ENCODE measurements at regions not wholly inside any gene's neighbourhood (a gene's known extent, or its start where the extent isn't known, plus 50 kb on each side); places are given as distances from the start of the nearest gene placed in this dataset.
"Not testable (repeated sequence)": the region's sequence is repeated elsewhere in the genome, so short reads cannot be mapped to it uniquely, and the experiment has no call there.

DNA sequence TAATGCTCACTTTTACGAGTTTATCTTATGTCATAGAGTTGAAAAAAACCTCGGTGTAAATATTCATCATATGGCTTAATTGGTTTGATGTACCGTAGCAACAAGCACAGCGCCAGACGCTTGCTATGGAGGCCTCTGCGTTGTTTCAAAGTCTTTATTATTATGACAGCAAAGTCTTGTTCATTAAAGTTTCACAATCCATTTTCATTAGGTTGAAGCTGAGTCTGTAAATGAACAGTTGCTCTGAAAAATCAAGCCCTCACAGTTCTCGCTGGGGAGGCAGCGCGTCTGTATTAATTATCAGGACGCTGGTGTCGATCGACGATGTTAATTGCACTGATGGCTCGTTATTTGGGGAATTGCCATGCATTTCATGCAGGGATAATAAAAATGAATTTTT lies 185.6 kb downstream of the INSC start:
- DNase-seq: no peak

DNA sequence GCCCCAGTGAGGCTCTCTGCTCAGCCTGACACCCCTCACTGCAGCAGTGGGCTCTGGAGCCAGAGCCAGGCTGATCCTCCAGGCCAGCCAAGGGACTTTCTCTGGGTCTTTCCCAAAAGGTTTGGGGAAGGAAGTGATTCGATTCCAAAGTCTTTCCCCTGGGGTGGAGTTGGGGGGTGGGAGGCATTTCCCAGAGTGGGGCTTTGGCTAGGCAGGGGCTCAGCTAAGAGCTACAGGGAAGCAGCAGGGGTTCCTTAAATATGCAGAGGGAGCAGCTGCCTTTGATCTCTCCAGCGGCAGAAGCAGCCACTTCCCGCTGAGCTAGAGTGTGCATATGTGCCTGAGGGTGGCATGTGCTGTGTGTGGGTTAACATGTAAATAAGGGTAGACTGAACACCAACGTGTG lies 192.9 kb downstream of the INSC start:
- DNase-seq: no peak

DNA sequence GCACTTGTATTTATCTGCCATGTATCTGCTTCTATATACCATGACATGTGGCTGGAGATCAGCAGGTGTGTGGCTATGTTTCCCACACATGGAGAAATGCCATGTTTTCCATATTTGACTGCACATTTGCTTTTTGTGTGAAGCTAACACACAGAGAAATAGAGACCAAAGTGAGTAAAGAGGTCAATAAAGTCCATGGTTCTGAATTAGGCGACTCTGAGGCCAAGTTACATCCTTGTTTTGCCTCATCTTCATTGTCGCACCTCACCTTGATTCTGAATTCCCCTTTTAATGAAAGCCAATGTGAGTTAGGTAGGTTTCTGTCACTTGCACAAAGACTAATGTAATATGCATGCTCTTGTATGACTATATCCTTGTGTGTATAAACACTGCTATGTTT lies 194.1 kb downstream of the INSC start:
- no peak for DNase-seq

DNA sequence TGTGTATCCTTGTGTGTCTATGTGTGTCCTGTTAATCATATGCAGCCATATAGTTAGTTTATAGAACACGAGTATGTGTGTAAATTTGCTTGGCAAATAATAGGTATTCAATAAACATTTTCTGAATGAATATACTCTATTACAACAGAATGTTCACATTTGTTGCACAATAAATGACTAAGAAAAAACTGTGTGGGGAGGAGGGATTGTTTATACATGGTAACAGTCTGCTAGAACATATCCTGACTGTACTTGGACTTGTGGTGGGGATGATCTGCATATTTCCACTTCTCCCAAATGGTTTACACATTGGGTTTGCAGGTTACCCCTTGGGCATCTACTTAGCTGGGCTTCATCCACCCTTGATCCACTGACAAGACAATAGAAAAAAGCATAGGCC lies 194.6 kb downstream of the INSC start:
- DNase-seq: no peak

DNA sequence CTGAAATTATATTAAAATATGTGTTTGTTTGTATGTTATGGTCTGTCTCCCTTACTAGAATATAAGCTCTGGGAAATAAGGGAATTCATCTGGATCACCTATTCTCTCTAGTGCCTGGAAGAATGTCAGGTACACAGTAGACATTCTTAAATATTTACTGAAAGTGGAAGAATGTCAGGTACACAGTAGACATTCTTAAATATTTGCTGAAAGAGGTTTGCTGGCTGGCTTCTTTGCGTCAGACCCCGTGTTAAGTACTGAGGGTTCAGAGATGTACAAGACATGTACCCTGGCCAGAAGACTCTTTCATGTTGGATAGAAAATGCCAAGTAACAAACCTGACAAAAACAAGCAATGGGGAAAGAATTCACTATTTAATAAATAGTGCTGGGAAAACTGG lies 199.1 kb downstream of the INSC start:
- DNase-seq: no peak

DNA sequence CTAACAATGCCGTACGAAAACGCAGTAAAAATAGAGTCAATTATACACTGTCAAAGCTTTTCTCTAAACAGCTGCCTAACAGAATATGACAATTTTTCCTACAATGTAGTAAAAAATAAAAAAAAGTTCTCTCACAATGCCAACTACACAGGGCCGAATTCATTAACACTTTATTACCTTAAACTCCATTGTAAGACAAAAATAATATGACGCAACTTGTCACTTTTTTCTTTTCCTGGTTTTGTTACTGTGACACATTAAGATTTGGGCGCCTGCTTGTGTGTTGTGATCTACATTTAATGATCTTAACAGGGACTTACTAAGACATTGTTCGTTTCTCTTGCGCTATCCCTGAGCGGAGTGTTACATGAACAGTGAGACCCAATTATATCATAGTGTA lies 204.1 kb downstream of the INSC start:
- no peak for DNase-seq

DNA sequence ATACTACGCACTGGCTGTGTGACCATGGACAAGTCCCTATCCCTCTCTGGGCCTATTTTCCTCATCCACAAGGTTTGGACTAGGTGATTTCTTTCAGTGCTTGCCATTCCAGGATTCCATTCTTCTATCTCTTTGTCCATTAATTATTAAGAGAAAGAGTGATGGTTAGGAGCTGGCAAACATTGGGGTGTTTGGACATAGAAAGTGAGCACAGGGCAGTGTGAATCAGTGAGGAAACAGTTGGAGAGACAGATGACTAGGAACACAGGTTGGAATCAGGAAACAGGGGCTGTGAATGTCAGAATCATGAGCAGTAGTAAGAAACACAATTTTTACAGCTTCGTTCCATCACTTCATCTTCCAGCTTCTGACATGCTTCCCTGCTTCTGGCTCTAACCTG lies 211.8 kb downstream of the INSC start:
- no peak for DNase-seq

DNA sequence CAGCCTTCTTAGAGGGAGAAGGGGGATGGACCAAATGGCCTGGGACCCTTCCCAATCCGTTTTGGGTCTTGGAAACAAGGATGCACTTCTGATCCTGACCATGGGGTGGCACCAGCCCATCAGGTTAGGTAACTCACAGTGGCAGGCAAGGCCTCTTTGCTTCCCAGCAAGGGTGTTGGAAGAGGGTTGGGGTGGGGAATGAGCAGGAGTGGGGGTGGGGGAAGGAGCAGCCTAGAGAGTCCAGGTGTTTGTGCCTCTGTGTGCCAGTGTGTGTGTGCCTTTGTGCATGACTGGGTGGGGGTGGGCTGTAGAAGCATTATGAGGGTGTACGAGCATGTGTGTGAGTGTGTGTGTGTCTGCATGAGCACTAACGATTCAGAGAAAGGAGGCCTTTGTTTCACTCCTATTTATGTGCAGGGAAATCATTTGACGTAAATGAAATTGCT lies 213.1 kb downstream of the INSC start:
- peak; percentile 14 for DNase-seq

DNA sequence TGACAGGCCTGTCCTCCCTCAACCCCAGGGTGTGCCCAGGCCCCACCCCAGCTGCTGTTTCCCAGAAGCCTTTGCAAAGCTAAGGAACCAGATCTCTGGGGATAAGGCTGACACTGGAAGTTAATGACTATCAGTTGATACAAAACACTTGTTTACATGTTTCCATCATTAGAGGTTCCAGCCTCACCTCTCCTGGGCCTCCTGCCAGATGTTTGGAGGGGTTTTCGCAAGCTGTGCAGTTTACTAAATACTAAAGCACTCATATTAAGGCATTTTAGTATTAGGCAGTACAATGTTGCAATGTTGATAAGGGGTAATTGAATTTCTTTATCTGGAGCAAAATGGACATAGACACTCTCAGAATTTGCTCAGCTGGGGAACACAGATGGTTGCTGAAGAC lies 218.7 kb downstream of the INSC start:
- no peak for DNase-seq

DNA sequence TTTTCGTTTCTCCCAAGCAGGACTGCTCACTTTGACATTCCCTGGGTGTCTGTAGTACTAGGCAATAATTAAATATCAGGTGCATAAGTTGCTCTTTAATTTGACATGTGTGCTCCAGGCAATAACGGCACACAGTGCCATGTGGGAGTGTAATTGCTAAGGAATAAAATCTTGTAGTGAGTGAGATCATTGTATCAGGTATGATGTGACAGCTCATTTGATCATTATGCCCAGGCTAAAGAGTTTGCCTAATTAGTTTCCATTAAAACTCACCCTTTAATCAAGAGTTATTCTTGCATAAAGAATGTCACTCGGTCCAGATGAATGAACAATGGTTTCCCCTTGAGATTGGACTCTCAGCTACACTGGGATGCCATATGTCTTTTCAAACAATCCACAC lies 220.0 kb downstream of the INSC start:
- DNase-seq: no peak

DNA sequence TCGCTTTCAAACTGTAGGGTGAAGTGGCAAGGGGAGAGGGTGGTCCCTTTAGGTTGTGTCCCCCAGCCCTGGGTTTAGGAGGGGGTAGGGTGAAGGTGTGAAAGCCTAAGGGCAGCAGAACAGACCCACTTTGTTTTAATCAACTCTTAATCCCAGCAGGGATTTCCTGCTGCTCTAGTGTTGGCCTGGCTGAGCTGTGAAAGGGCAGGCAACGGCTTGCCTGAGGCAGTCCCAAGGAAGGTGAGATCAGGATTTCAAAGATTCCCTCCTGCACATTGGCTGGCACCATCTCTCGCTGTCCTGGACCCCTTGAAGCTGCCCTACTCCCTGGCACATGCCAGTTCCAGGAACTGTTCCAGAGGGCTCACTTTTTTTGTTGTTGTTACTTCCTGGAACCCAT lies 221.3 kb downstream of the INSC start:
- DNase-seq: no peak

DNA sequence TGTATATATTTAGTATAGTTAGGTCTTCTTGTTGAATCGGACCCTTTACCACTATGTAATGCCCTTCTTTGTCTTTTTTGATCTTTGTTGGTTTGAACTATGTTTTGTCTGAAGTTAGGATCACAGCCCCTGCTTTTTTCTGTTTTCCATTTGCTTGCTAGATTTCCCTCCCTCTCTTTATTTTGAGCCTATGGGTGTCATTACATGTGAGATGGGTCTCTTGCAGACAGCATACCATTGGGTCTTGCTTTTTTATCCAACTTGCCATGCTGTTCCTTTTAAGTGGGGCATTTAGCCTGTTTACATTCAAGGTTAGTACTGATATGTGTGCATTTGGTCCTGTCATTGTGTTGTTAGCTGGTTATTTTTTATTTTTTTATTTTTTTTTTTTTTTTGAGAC lies 224.6 kb downstream of the INSC start:
- DNase-seq: no peak

DNA sequence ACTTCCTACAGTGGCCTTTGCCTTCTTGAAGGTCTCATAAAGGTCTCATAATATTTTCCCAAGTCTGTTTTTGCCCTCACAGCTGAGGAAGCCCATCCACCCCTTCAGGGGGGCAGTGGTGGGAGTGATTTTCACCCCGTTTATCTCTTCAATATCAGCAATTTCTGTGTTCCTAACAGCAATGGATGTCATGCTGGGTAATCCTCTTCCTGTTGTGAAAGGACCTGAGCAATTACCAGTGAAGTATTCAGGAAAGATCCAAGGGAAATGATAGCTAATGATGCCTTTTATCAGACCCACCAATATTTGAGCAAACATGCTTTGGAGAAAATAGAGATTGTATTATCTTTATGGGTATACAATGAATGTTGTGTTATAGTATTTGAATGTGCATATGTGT lies 226.9 kb downstream of the INSC start:
- no peak for DNase-seq

DNA sequence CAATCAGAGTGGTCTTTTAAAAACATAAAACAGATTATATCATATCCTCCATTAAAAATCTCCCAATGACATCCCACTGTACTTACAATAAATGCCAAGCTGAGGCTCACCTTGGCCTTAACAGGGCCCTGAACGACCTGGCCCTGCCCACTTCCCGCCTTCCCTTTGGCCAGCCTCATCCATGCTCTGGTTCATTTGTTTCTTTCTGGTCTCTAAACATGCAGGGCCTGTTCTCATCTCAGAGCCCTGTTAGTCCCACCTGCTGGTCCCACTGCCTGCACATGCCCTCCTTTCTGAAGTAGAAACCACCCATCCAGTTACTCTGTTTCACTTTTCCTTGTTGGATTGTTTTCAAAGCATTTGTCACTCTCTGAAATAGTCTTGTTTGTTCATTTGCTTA lies 227.4 kb downstream of the INSC start:
- no peak for DNase-seq

DNA sequence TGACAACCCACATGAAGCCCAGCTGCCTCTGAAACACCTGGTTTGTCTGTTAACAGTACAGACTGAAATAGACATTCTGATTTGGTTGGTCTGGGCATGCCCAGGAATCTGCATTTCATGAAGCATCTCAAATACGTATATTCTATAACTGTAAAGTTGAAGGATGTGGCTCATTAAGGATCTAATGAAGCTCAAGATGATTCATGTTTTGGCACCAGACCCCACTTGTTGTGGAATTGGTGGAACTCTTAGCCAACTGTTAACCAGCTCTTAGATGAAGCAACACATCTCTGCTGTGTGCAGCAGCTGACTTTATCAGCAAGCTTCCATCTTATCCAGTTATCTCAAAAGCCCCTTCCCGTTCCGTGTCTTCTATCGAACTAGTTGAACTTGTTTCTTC lies 232.2 kb downstream of the INSC start:
- no peak for DNase-seq

DNA sequence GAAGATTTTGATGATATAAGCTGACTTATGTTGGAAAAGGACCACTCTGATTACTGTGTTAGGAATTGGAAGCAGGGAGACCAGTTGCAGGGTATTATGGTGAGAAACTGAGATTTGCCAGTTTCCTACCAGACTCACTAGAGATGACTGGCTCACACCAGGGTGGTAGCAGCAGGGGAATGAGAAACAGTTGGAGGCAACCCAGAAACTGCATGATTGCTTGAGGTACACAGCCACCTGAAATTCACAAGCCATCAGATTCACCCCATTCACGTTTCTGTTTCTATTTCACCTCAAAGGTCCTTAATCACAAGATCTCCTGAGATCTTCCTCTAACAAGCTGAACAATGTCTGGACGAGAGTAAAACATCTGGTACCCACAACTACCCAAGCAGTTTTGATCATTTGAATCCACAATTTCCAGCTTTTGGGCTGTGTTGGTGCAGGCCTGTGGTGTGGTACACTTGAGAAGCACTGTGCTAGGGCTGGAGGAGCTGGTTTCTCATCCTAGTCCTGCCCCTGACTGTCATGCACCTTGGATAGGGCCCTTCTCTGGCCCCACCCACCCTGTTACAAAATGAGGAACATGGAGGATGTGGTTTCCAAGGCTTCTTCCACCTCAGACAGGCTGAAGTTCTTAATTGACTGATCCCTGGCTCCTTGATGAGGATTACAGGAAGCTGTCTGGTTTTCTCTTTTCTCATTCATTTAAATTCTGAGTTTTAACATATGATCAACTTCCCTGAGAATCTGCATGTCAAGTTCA lies 233.4 kb downstream of the INSC start:
- no peak for DNase-seq

DNA sequence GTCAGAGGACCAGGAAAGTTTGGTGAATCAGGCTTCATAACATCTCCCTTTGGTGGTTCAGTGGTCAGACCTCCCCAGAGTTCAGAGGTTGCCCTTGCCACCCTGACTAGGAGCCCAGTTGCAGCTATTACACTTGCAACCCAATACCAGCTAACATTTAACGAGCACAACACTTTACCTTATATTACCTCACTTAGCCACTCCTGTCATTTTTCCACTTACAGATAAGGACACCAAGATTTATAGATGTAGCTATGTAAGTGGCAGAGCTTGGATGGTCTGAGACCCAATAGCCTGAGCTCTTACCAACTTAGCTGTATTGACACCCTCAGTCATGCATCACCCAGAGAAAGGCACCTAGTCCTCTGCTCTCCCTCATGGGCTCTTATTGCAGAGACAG lies 234.7 kb downstream of the INSC start:
- no peak for DNase-seq

DNA sequence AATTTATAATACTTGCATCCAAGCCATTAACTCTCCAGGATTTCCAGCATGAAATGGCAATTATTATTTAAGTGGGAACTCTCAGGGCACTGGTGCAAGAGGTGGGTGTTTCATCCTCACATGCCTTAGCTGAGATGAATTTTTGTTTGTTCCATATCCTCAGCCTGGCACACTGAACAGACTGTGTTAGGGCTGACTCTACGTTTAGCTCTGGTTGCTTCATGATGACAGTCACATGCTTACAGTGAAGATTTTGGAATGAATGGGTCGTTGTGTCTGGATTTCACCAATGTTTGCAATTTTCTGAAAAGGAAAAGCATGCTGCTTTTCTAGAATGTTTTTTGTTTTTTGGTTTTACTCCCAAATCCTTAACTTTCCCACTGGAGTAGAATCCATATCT lies 246.6 kb downstream of the INSC start:
- no peak for DNase-seq

DNA sequence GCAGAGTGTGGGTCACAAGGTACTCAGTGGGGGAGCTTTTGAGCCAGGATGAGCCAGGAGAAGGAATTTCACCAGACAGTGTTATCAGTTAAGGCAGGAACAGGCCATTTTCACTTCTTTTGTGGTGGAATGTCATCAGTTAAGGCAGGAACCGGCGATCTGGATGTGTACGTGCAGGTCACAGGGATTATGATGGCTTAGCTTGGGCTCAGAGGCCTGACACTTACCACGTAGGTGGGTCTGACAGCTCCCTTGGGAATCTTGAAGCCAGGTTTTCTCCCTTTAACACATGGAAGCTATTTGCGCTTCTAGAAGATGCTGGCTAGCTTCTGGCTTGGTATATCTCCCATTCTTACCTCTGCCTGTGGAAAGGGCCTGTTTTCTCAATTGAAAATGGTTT lies 250.6 kb downstream of the INSC start:
- DNase-seq: not testable (repeated sequence)

DNA sequence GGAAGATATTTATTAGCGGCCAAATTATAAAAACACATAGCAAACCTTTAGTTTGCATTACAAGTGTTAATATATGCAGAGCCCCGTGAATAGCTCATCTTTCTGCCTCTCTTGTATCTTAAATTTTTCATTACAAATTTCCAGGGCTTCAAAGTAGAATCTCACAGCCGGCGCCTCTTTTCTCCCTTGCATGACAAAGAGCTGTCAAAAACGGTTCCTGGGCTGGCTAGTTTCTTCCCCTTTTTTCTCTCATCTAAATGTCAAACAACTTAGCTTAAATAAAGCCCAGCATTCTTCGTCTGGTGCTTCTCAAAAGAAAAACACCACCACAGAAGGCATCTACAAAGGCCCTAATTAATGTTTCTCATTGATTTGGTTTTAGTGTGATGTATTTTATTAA lies 253.0 kb downstream of the INSC start:
- DNase-seq: no peak

DNA sequence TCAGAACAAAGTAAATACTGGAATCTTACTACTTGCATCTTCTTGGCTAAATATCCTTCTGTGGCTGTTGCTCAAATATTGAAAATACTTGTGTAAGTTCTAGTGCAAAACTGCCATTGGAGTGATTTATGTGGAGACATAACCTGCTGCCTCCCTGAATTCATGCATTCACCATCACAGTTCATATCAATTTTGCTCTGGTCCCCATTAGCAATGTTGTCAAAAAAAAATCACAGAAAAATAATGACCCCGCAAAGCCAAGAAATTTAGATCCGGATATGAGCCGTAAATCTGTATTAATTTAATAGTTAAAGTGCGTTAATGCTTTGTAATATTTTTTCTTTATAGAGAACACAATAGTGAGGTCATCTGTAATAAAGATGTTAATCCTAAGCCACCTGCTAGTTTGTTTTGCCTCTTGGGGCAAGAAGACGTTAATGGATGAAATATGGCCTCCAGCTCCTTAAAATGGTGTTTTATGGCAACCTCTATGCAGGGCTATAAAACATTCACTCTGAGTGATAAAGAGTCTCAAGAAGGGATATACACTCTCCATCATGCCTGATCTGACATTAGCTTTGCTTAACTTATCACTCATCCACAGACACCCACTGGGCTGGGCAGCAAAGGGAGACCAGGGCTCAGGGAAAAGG lies 255.9 kb downstream of the INSC start:
- no peak for DNase-seq

DNA sequence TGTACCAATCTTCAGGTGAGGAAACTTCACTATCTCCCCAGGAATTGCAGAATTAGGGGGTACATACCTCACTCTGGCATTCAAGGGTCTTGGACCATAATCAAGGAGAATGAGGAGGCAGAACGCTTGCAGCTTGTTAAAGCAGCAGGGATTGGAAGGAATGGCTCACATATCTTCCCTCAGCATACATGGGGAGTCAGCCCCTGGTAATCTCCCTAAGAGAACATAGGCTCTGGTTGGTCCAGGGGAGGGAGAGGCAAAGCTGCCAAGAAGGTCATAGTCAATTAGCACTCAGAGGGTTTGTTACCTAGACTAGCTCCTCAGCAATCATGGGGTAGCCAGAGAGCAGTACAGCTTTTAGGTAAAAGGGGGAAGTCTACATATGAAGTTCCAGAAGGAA lies 256.8 kb downstream of the INSC start:
- DNase-seq: no peak

DNA sequence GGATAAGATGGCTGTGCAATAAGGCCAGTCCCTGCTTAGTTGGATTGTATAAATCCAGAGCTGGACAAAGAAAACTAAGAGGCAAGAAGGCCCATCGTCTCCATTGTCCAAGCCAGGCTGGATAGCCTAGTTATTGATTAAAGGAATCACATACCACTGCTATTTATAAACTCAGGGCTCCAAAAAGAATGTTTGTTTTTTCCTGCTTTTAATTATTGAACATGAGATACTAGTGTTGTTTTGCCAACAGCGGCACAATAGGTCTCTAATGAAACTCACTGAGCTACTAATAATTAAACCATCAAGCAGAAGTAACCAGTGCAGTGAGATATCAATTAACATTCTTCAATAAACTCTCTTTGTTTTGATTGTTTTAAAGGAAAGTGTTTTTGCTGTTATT lies 259.7 kb downstream of the INSC start:
- no peak for DNase-seq

DNA sequence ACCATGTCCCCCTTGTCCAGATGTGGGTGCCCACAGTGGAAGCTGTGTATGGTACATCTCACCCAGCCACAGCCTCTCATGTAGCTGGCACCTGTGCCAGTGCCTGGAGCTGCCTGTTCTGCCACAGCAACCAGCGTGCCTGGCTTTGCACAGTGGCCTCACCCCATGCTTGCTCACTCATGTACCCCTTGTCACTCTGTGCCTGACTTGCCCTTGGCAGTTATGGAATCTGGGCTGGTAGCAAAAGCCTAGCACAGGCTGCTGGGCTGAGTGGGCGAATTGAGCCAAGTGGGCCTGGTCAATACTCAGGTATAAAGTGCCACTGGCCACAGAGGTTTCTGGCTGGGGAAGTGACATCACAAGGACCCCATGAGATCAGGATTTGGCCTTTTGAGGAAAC lies 264.2 kb downstream of the INSC start:
- no peak for DNase-seq

DNA sequence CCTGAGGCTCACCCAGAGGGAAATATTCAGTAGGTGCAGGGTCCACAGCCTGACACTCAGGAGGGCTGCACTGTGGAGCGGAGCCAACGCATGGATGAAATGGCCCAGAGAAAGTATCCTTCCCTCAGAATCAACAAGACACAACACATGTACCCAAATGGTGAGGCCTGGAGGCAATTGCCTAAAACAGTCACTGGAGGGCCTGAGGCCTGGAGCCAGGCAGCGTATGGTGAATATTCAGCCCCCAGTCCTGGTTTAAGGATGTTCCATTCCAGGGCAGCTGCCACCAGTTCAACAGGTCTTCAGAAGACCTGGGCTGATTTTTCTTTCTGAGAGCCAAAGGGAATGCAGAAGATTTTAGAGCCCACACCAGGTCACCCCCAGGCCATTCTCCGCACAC lies 264.8 kb downstream of the INSC start:
- no peak for DNase-seq
